DMS 273 treated with DMSO at 0.1 percent for 48 hours (cell line): ENCODE measurements at regions not wholly inside any gene's neighbourhood (a gene's known extent, or its start where the extent isn't known, plus 50 kb on each side); places are given as distances from the start of the nearest gene placed in this dataset.
"Not testable (repeated sequence)": the region's sequence is repeated elsewhere in the genome, so short reads cannot be mapped to it uniquely, and the experiment has no call there.

Experiments used
- DNase-seq: peaks from one replicate; lab custom pipeline; 2025; lab: John Stamatoyannopoulos, UW

- DNase-seq: not testable (repeated sequence)
These were observed 967.2 kb upstream of the FOXG1 start for GRCh38 chr14:27799066-27800028.

DNA sequence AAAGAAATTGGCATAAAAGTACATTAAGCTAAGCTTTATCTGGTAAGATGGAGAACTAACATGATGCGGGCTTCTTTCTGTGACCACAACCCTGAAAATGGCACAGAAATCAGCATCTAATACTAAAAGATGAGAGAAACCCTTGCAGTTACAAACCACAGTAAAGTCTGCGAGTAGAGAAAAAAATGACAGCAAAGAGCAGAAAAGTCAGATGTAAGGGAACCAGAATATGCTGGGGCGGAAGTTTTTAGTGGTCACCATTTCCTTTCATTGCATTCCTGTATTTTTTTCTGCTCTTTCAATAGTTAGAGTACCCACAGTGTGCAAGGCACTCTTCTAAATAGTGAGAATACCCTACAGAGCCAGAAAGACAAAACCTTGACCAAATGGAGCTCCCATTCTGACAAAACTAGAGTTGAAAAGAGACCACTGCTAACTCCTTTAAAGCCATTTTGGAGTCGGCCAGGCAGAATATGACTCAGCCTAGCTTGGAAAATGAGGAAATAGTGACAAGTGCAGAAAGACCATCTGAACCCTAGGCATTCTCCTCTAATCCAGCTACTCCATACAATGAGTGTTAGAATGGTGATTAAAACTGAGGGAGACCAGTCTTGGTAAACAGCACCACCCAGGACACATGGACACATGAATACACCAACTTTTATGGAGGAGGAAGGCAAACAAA, 948.7 kb upstream of the FOXG1 start:
- DNase-seq: not testable (repeated sequence)

DNA sequence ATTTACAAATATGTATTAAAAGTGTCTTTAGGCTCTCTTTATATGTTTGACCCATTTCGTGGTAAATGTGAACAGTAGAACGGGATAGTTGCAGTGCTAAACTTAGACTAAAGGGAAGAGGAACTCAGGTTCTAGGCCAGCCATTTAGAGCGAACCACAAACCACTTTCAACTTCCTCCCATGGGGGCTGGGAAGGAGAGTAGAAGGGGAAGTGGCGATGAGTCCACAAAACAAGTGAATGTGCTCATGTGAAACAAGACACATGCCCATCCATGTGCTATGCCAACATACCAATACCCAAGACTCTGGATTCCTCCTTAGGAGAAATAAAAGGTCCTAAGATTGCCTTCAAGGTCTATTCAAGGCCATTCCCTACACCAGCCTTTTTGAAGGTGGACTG, 940.4 kb upstream of the FOXG1 start:
- DNase-seq: not testable (repeated sequence)

GRCh38 chr14:27831978-27832377, 934.6 kb upstream of the FOXG1 start:
- not testable (repeated sequence) for DNase-seq

DNA sequence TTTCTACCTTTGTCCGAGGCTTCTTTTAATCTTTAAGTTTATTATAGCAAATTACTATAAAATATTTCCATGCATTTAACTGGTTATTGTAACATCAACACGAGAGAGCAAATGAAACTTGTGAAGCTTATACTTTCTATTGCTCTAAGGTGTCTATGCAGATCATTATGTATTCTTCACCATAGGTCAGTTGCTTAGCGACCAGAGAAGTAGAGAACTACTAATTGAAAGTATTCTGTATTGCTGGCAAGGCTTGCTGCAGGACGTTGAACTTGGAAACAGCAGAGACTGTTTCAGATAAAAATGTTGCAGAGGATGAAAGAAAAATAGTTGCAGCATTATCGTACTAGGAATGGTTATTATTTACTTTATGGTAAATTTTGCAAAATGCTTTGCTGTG, 933.6 kb upstream of the FOXG1 start:
- not testable (repeated sequence) for DNase-seq

- no peak for DNase-seq
These were observed 930.2 kb upstream of the FOXG1 start for GRCh38 chr14:27836386-27836785.

DNA sequence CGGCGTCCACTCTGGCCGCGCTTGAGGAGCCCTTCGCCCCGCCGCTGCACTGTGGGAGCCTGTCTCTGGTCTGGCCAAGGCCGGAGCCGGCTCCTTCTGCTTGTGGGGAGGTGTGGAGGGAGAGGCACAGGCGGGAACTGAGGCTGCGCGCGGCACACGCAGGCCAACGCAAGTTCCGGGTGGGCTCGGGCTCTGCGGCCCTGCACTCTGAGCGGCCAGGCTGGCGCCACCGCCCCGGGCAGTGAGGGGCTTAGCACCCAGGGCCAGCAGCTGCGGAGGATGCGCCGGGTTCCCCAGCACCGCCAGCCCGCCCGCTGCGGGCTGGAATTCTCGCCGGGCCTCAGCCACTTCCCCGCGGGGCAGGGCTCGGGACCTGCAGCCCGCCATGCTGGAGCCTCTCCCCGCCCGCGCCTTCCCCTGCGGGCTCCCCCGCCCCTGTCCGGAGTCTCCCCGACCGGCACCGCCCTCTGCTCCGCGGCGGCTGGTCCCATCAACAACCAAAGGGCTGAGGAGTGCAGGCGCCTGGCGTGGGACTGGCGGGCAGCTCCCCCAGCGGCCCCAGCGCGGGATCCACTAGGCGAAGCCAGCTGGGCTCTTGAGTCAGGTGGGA, 921.2 kb upstream of the FOXG1 start:
- no peak for DNase-seq

GRCh38 chr14:27845902-27846301, 920.7 kb upstream of the FOXG1 start:
- DNase-seq: no peak

DNA sequence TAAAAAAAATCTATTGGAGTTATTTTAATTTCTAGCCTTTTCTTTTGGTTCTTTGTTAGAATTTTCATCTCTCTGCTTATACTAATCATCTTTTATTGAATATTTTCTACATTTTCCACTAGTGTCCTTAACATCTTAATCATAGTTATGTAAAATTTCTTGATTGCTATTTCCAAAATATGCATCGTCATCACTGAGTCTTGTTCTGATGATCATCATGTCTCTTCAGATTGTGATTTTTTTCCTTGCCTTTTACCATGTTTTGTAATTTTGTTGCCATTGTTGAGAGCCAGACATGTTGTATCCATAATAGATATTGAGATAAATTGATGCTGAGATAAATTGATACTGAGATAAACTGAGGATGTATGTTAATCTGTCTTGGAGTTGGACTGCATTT, 919.1 kb upstream of the FOXG1 start:
- not testable (repeated sequence) for DNase-seq

GRCh38 chr14:27849193-27849592, 917.4 kb upstream of the FOXG1 start:
- not testable (repeated sequence) for DNase-seq

DNA sequence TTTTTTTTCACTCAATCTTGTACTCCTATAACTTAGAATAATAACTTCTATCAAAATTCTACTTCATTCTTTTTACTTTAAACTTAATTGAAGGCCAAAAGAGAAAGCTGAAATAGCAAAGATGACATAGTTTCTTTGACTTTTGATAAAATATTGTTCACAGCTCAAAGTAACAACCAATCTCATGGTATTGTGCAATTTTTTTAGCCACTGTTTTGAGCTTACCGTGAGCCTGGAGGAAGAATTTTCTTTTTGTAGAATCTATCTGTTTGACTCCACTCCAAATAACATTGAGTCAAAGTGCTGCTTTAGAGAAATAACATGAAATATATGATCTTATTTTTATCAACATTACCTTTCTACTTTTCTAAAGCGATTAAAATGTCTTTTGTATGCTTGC, 903.9 kb upstream of the FOXG1 start:
- DNase-seq: no peak

- no peak for DNase-seq
These were observed 903.4 kb upstream of the FOXG1 start for GRCh38 chr14:27863166-27863565.

GRCh38 chr14:27881063-27881462, 885.5 kb upstream of the FOXG1 start:
- no peak for DNase-seq

- DNase-seq: no peak
These were observed 884.9 kb upstream of the FOXG1 start for GRCh38 chr14:27881646-27882045.

- DNase-seq: no peak
These were observed 880.3 kb upstream of the FOXG1 start for GRCh38 chr14:27886256-27886655.

GRCh38 chr14:27890259-27890658, 876.3 kb upstream of the FOXG1 start:
- no peak for DNase-seq

DNA sequence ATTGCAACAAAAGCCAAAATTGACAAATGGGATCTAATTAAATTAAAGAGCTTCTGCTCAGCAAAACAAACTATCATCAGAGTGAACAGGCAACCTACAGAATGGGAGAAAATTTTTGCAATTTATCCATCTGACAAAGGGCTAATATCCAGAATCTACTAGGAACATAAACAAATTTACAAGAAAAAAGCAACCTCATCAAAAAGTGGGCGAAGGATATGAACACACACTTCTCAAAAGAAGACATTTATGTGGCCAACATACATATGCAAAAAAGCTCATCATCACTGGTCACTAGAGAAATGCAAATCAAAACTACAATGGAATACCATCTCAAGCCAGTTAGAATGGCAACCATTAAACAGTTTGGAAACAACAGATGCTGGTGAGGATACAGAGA, 858.1 kb upstream of the FOXG1 start:
- DNase-seq: not testable (repeated sequence)

GRCh38 chr14:27916326-27916725, 850.3 kb upstream of the FOXG1 start:
- DNase-seq: no peak

- no peak for DNase-seq
These were observed 848.7 kb upstream of the FOXG1 start for GRCh38 chr14:27917896-27918295.

DNA sequence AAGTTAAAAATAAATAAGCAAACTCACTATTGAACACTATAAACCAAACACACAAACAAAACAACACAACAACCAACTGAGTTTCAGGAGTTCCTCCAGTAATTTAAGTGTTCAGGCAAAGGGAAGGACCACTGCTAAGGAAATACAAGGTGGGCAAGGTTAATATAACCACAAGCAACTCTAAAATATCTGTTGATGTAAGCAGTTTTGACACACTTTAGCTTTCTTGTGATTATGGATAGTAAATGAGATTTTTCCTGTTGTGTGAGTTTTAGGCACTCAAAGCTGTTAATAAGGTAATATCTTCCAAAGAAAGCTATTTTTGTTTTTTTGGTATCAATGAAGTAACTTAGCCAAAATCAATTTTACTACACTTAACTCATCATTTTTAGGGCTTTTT, 839.1 kb upstream of the FOXG1 start:
- DNase-seq: no peak

GRCh38 chr14:27929797-27930347, 836.7 kb upstream of the FOXG1 start:
- DNase-seq: no peak

GRCh38 chr14:27938392-27938791, 828.2 kb upstream of the FOXG1 start:
- no peak for DNase-seq
